ENCODE measurements at regions not wholly inside any gene's neighbourhood (a gene's known extent, or its start where the extent isn't known, plus 50 kb on each side); places are given as distances from the start of the nearest gene placed in this dataset.
A peak's percentile ranks its signal among the peaks of the same experiment; 100 is the strongest.

- H3K4me1 ChIP-seq, result no peaks in the 10 kb centered on the region
- H3K27me3 ChIP-seq, result no peaks in the 10 kb centered on the region
- DNase-seq, result no peak
- no peaks in the 10 kb centered on the region for H3K9me3 ChIP-seq
- H3K27ac ChIP-seq, result no peak overlapping the region
- TF ChIP-seq POLR2A (IDR thresholded peaks at IDR 0.05) (no peak), CTCF (IDR thresholded peaks at IDR 0.05) (no peak)
- no peaks in the 10 kb centered on the region for H3K36me3 ChIP-seq
- intact Hi-C loops (cut with DNase I; ENCODE audit: low total_unique reads), result no loop called here
- H3K4me3 ChIP-seq, result no peak overlapping the region
These were observed 827.1 kb upstream of the FANCL start for GRCh38 chr2:59068255-59068654.

- H3K9me3 ChIP-seq, result no peaks in the 10 kb centered on the region
- TF ChIP-seq CTCF (IDR thresholded peaks at IDR 0.05) (no peak), POLR2A (IDR thresholded peaks at IDR 0.05) (no peak)
- H3K27ac ChIP-seq, result no peak overlapping the region
- no peaks in the 10 kb centered on the region for H3K4me1 ChIP-seq
- no peaks in the 10 kb centered on the region for H3K27me3 ChIP-seq
- H3K36me3 ChIP-seq, result no peaks in the 10 kb centered on the region
- intact Hi-C loops (cut with DNase I; ENCODE audit: low total_unique reads), result no loop called here
- H3K4me3 ChIP-seq, result no peak overlapping the region
- DNase-seq, result no peak
These were observed 825.8 kb upstream of the FANCL start for GRCh38 chr2:59066787-59067399.

- peak overlapping the region in 1 of 2 donors; percentile 7 for H3K27ac ChIP-seq
- TF ChIP-seq POLR2A (IDR thresholded peaks at IDR 0.05) (no peak), CTCF (IDR thresholded peaks at IDR 0.05) (no peak)
- no peaks in the 10 kb centered on the region for H3K36me3 ChIP-seq
- H3K4me3 ChIP-seq, result no peak overlapping the region
- H3K9me3 ChIP-seq, result no peaks in the 10 kb centered on the region
- H3K27me3 ChIP-seq, result no peaks in the 10 kb centered on the region
- H3K4me1 ChIP-seq, result no peaks in the 10 kb centered on the region
- intact Hi-C loops (cut with DNase I; ENCODE audit: low total_unique reads), result no loop called here
- DNase-seq, result no peak
These were observed 806.4 kb upstream of the FANCL start for GRCh38 chr2:59047373-59047995.

GRCh38 chr2:59046401-59047372, 805.6 kb upstream of the FANCL start:
- intact Hi-C loops (cut with DNase I; ENCODE audit: low total_unique reads), result no loop called here
- Histone ChIP-seq H3K27me3 (no peaks in the 10 kb centered on the region), H3K27ac (no peak overlapping the region), H3K36me3 (no peaks in the 10 kb centered on the region), H3K9me3 (no peaks in the 10 kb centered on the region), H3K4me1 (no peaks in the 10 kb centered on the region), H3K4me3 (no peak overlapping the region)
- no peak for DNase-seq
- TF ChIP-seq CTCF (IDR thresholded peaks at IDR 0.05) (no peak), POLR2A (IDR thresholded peaks at IDR 0.05) (no peak)

GRCh38 chr2:59044736-59045135, 803.6 kb upstream of the FANCL start:
- Histone ChIP-seq H3K36me3 (no peaks in the 10 kb centered on the region), H3K27ac (no peak overlapping the region), H3K4me3 (no peak overlapping the region), H3K9me3 (no peaks in the 10 kb centered on the region), H3K4me1 (no peaks in the 10 kb centered on the region), H3K27me3 (no peaks in the 10 kb centered on the region)
- intact Hi-C loops (cut with DNase I; ENCODE audit: low total_unique reads), result no loop called here
- TF ChIP-seq CTCF (IDR thresholded peaks at IDR 0.05) (no peak), POLR2A (IDR thresholded peaks at IDR 0.05) (no peak)
- no peak for DNase-seq
